ENCODE measurements at regions not wholly inside any gene's neighbourhood (a gene's known extent, or its start where the extent isn't known, plus 50 kb on each side); places are given as distances from the start of the nearest gene placed in this dataset.
A peak's percentile ranks its signal among the peaks of the same experiment; 100 is the strongest.

DNA sequence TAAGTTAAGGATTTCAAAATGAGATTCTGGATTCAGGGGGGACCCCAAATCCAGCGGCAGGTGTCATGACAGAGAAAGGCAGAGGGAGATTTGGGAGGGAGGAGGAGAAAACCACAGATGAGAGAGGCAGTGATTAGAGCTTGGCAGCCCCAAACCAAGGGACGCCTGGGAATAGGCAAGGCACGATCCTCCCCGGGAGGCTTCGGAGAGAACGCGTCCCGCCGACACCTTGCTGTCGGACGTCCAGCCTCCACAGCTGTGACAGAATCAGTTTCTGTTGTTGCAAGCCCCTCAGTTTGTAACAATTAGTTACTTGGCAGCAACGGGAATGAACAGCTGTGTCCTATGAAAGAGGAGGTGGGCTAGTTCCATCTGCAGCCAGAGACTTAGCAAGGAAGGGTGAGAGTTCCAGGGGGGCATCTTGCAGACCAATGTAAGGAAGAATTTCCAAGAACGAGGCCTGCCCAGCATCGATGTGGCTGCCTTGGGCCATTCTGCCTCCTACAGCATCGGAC lies 110.7 kb upstream of the SDK2 start:
- Histone ChIP-seq H3K36me3 (ENCODE audit: low read depth) (no peaks in the 10 kb centered on the region), H3K4me3 (no peak overlapping the region), H3K9me3 (no peaks in the 10 kb centered on the region), H3K4me1 (ENCODE audit: low read depth) (no peaks in the 10 kb centered on the region)
- TF ChIP-seq, protein P1, sequence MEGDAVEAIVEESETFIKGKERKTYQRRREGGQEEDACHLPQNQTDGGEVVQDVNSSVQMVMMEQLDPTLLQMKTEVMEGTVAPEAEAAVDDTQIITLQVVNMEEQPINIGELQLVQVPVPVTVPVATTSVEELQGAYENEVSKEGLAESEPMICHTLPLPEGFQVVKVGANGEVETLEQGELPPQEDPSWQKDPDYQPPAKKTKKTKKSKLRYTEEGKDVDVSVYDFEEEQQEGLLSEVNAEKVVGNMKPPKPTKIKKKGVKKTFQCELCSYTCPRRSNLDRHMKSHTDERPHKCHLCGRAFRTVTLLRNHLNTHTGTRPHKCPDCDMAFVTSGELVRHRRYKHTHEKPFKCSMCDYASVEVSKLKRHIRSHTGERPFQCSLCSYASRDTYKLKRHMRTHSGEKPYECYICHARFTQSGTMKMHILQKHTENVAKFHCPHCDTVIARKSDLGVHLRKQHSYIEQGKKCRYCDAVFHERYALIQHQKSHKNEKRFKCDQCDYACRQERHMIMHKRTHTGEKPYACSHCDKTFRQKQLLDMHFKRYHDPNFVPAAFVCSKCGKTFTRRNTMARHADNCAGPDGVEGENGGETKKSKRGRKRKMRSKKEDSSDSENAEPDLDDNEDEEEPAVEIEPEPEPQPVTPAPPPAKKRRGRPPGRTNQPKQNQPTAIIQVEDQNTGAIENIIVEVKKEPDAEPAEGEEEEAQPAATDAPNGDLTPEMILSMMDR (IDR thresholded peaks at IDR 0.05), result no peak
- ATAC-seq (no peak), DNase-seq (no peak)
- intact Hi-C loops (cut with DNase I, micrococcal nuclease), result no loop called here

DNA sequence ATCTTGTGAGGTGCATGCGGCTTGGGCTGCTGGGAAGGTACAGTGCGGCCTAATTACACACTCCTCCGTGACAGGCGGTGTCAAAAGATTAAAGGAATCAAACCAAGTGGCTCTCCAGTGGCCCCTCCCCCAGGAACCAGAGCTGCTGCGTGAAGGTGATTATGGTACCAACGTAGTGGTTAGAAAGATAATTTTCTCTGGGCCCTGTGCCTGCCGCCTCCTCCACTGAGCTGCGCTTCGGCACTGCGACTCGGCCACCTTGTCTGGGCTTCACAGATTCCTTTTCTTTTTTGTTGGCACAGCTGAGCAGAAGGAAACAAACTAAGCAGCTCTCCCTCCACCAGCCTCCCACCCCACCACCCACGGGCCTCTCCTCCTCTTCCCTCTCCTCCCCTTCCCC lies 113.2 kb upstream of the SDK2 start:
- Histone ChIP-seq H3K4me1 (ENCODE audit: low read depth) (no peaks in the 10 kb centered on the region), H3K4me3 (no peak overlapping the region), H3K9me3 (no peaks in the 10 kb centered on the region), H3K36me3 (ENCODE audit: low read depth) (no peaks in the 10 kb centered on the region)
- intact Hi-C loops (cut with DNase I, micrococcal nuclease), result no loop called here
- TF ChIP-seq, protein P1 (IDR thresholded peaks at IDR 0.05), result no peak
- DNase-seq, result no peak
- ATAC-seq, result peak; percentile 26

DNA sequence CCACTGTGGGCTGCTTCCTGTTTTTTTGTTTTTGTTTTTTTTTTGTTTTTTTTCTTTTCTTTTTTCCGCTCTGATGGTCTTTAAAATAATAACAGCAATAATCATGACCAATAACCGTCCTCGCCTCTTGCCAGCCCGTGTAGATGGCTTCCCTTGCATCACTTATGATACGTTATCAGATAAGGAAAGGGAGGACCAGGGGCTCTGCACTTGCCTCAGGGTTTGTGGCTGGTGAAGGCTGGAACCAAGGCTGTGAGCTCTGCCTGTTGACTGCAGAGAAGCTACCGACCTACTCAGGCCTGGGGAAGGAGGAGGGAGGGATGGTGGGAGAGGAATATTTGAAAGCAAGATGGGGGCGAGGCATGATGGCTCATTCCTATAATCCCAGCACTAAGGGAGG lies 114.0 kb upstream of the SDK2 start:
- no peaks in the 10 kb centered on the region for H3K36me3 ChIP-seq (ENCODE audit: low read depth)
- ATAC-seq, result no peak

DNA sequence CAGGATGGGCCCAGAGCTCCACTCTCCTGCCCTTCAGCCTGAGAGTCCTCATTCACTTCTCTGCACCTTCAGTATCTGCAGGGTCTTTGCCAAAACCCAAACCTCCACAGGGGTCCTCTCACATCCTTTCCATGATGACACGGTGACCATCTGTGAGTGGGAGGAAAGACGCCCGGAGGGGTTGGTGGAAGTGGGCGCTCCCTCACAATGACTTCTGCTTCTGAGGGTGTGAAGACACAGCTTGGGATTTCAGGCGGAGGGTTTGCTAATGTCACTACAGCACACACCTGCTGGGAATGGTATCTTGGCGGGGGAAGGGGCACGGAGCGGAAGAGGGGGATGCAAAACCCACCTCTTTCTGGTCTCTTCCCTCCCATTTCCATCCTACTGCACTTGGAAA lies 115.1 kb upstream of the SDK2 start:
- Histone ChIP-seq H3K36me3 (ENCODE audit: low read depth) (no peaks in the 10 kb centered on the region), H3K4me3 (no peak overlapping the region), H3K9me3 (no peaks in the 10 kb centered on the region), H3K4me1 (ENCODE audit: low read depth) (no peaks in the 10 kb centered on the region)
- ATAC-seq (no peak), DNase-seq (no peak)
- TF ChIP-seq, protein P1 (IDR thresholded peaks at IDR 0.05), result no peak
- intact Hi-C loops (cut with DNase I, micrococcal nuclease), result no loop called here

More for the DNA sequence above, 114.0 kb upstream of the SDK2 start:
- no peak for DNase-seq
- Histone ChIP-seq H3K4me3 (no peak overlapping the region), H3K9me3 (no peaks in the 10 kb centered on the region), H3K4me1 (ENCODE audit: low read depth) (no peaks in the 10 kb centered on the region)
- intact Hi-C loops (cut with DNase I, micrococcal nuclease), result no loop called here
- TF ChIP-seq, protein P1 (IDR thresholded peaks at IDR 0.05), result no peak

DNA sequence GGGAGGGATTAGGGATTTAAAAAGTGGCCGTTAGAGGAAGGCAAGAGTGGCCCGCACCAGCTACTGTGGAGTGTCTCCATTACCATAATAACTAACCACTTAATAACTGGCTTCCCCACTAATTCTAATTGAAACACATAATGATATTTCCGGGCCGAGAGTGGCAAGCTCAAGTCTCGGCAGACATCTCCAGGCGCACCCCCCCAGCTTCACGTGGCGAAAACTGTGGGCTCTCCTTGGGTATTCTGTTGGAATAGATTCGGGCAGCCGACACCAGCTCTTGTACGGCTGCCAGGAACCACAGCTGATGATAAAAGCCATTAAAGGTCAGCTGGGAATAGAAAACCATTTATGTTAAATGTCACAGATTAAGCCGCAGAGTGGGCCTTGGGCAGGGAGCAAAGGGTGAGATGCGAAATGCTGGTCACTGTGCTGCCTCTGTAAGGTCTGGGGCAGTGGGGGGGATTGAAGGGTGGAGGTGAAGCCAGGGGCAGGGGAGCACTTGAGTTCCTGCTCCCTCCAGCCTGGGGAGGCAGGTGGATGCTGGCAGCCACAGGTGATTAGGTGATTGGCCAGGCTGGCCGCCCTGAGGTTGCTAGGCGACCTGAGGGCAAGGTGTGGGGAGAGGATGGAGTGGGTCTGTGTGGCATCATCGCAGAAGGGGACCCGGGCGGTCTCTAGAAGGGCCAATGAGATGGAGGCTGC lies 115.6 kb upstream of the SDK2 start:
- TF ChIP-seq, protein P1 (IDR thresholded peaks at IDR 0.05), result no peak

DNA sequence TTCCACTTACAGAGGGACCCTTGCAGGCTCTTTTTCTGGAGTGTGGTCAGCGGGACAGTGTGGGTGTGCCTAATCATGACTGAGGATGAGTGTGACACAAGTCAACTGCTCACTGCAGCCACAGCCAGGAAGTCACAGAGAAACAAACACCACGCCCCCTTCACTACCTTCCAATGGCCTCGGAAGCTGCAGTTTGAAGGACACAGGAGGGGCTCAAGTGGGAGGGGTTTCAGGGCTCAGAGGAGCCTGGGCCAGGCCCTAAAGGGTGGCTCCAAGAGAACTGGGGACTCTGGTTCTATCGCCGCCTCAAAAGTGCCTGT lies 116.2 kb upstream of the SDK2 start:
- ATAC-seq (no peak), DNase-seq (no peak)
- intact Hi-C loops (cut with DNase I, micrococcal nuclease), result no loop called here

More for the DNA sequence above, 115.6 kb upstream of the SDK2 start:
- intact Hi-C loops (cut with DNase I, micrococcal nuclease), result no loop called here
- ATAC-seq, result no peak
- H3K9me3 ChIP-seq, result no peaks in the 10 kb centered on the region
- no peak for DNase-seq
- no peaks in the 10 kb centered on the region for H3K36me3 ChIP-seq (ENCODE audit: low read depth)
- H3K4me3 ChIP-seq, result no peak overlapping the region
- no peaks in the 10 kb centered on the region for H3K4me1 ChIP-seq (ENCODE audit: low read depth)

More for the DNA sequence above, 116.2 kb upstream of the SDK2 start:
- Histone ChIP-seq H3K36me3 (ENCODE audit: low read depth) (no peaks in the 10 kb centered on the region), H3K9me3 (no peaks in the 10 kb centered on the region), H3K4me1 (ENCODE audit: low read depth) (no peaks in the 10 kb centered on the region), H3K4me3 (no peak overlapping the region)
- TF ChIP-seq, protein P1 (IDR thresholded peaks at IDR 0.05), result no peak
